MCF 10A (cell line): ENCODE measurements at regions not wholly inside any gene's neighbourhood (a gene's known extent, or its start where the extent isn't known, plus 50 kb on each side); places are given as distances from the start of the nearest gene placed in this dataset.

ENCODE experiments used
- BruUV-seq: library from RNA; stranded (reverse); fragments of 400-500 nt; replicated peaks from 2 replicates; lab custom pipeline; 2021; lab: Mats Ljungman, UMichigan
- CTCF ChIA-PET: fragments of 300-600 bp; sonication (Branson Sonifier 250); formaldehyde crosslinking; extraction: SDS; loops from one replicate; lab custom pipeline; 2021; ENCODE audit warnings: antibody characterized with exemption, inconsistent platforms; lab: Yijun Ruan, JAX
- POLR2A ChIA-PET: fragments of 300-600, 350-650 bp; sonication (Branson Sonifier 250); formaldehyde crosslinking; extraction: SDS; loops from one replicate; lab custom pipeline; 2020; ENCODE audit warnings: antibody characterized with exemption, inconsistent platforms; lab: Yijun Ruan, JAX
- DNase-seq: peaks from one replicate; pipeline ENCODE4 v3.0.0-alpha.2; 2018; ENCODE audit not compliant: unreplicated experiment
- H3K27ac Mint-ChIP-seq: one replicate; pipeline ENCODE4 v1.8.0; 2022; ENCODE audit warnings: mild to moderate bottlenecking, low read depth, mixed read lengths; ENCODE audit not compliant: unreplicated experiment
- H3K27me3 Mint-ChIP-seq: one replicate; pipeline ENCODE4 v1.8.0; 2022; ENCODE audit warnings: mixed read lengths; ENCODE audit not compliant: insufficient read depth, unreplicated experiment
- H3K36me3 Mint-ChIP-seq: one replicate; pipeline ENCODE4 v1.8.0; 2022; ENCODE audit warnings: mild to moderate bottlenecking, moderate library complexity, mixed read lengths; ENCODE audit not compliant: insufficient read depth, unreplicated experiment
- H3K4me1 Mint-ChIP-seq: one replicate; pipeline ENCODE4 v1.8.0; 2022; ENCODE audit warnings: mixed read lengths; ENCODE audit not compliant: insufficient read depth, unreplicated experiment
- H3K4me3 Mint-ChIP-seq: one replicate; pipeline ENCODE4 v1.8.0; 2022; ENCODE audit warnings: mild to moderate bottlenecking, moderate library complexity, mixed read lengths; ENCODE audit not compliant: unreplicated experiment
- H3K9me3 Mint-ChIP-seq: one replicate; pipeline ENCODE4 v1.8.0; 2022; ENCODE audit warnings: mixed read lengths; ENCODE audit not compliant: unreplicated experiment
- CTCF ChIP-seq: fragments of 200-600 bp; IDR thresholded peaks from one replicate; pipeline ENCODE4 v1.8.0; 2022; ENCODE audit warnings: antibody characterized with exemption, mild to moderate bottlenecking; ENCODE audit not compliant: unreplicated experiment
- intact Hi-C: fragments of 100-400 bp; cut with micrococcal nuclease; formaldehyde crosslinking; loops from 2 replicates; pipeline ENCODE4 v1.14.1; 2022

- peak overlapping the region; percentile 21 for H3K4me3 Mint-ChIP-seq
- peak overlapping the region; percentile 46 for H3K27ac Mint-ChIP-seq
- ChIA-PET CTCF (interaction anchor here (0.7 to 4.0 kb wide), 7 partner anchors 9 to 1593 kb away, joined by 3 to 35 read pairs (median 3); no protein-coding TSS in a partner anchor), POLR2A (interaction anchor here (0.5 to 1.1 kb wide), 2 partner anchors 119 to 246 kb away, joined by 3 read pairs; no protein-coding TSS in a partner anchor)
- peaks cover 8% of the 10 kb centered on the region for H3K36me3 Mint-ChIP-seq
- peaks cover 3% of the 10 kb centered on the region for H3K27me3 Mint-ChIP-seq
- peak; percentile 16 for DNase-seq
- no peak for TF ChIP-seq CTCF
- intact Hi-C loops, result loop anchor here (5.0 to 10.0 kb wide), 3 partner anchors 77 to 837 kb away; no protein-coding TSS in a partner anchor
- H3K4me1 Mint-ChIP-seq, result peaks cover 33% of the 10 kb centered on the region
- no peaks in the 10 kb centered on the region for H3K9me3 Mint-ChIP-seq
- no TSS peak for BruUV-seq
Measured at GRCh38 chr1:5504364-5504740, 487.9 kb downstream of the NPHP4 start.

- peaks cover 9% of the 10 kb centered on the region for H3K27me3 Mint-ChIP-seq
- no peak for TF ChIP-seq CTCF
- no TSS peak for BruUV-seq
- peaks cover 33% of the 10 kb centered on the region for H3K4me1 Mint-ChIP-seq
- no peaks in the 10 kb centered on the region for H3K9me3 Mint-ChIP-seq
- DNase-seq, result no peak
- ChIA-PET CTCF (interaction anchor here (0.6 to 4.0 kb wide), 10 partner anchors 9 to 1593 kb away, joined by 3 to 35 read pairs (median 3); no protein-coding TSS in a partner anchor), POLR2A (interaction anchor here (0.5 to 1.1 kb wide), 3 partner anchors 112 to 246 kb away, joined by 3 read pairs; no protein-coding TSS in a partner anchor)
- H3K4me3 Mint-ChIP-seq, result peak overlapping the region; percentile 21
- intact Hi-C loops, result loop anchor here (5.0 to 10.0 kb wide), 3 partner anchors 76 to 836 kb away; no protein-coding TSS in a partner anchor
- H3K27ac Mint-ChIP-seq, result peak overlapping the region; percentile 46
- peaks cover 8% of the 10 kb centered on the region for H3K36me3 Mint-ChIP-seq
Measured at GRCh38 chr1:5503556-5504363, 488.5 kb downstream of the NPHP4 start.

- peak; percentile 41 for DNase-seq
- intact Hi-C loops, result loop anchor here (5.0 to 10.0 kb wide), 3 partner anchors 75 to 835 kb away; no protein-coding TSS in a partner anchor
- peaks cover 8% of the 10 kb centered on the region for H3K36me3 Mint-ChIP-seq
- H3K27me3 Mint-ChIP-seq, result peaks cover 11% of the 10 kb centered on the region
- no peaks in the 10 kb centered on the region for H3K9me3 Mint-ChIP-seq
- H3K4me3 Mint-ChIP-seq, result peak overlapping the region; percentile 49
- peaks cover 33% of the 10 kb centered on the region for H3K4me1 Mint-ChIP-seq
- no peak overlapping the region for H3K27ac Mint-ChIP-seq
- POLR2A ChIA-PET, result interaction anchor here (0.8 to 0.9 kb wide), 2 partner anchors 74 to 78 kb away, joined by 3 read pairs; no protein-coding TSS in a partner anchor
- no peak for TF ChIP-seq CTCF
- CTCF ChIA-PET, result interaction anchor here (0.7 to 1.2 kb wide), 4 partner anchors 12 to 787 kb away, joined by 3 to 5 read pairs (median 4); no protein-coding TSS in a partner anchor
- BruUV-seq, result no TSS peak
Measured at GRCh38 chr1:5502311-5503194, 489.7 kb downstream of the NPHP4 start.
